ENCODE measurements at regions not wholly inside any gene's neighbourhood (a gene's known extent, or its start where the extent isn't known, plus 50 kb on each side); places are given as distances from the start of the nearest gene placed in this dataset.

DNA sequence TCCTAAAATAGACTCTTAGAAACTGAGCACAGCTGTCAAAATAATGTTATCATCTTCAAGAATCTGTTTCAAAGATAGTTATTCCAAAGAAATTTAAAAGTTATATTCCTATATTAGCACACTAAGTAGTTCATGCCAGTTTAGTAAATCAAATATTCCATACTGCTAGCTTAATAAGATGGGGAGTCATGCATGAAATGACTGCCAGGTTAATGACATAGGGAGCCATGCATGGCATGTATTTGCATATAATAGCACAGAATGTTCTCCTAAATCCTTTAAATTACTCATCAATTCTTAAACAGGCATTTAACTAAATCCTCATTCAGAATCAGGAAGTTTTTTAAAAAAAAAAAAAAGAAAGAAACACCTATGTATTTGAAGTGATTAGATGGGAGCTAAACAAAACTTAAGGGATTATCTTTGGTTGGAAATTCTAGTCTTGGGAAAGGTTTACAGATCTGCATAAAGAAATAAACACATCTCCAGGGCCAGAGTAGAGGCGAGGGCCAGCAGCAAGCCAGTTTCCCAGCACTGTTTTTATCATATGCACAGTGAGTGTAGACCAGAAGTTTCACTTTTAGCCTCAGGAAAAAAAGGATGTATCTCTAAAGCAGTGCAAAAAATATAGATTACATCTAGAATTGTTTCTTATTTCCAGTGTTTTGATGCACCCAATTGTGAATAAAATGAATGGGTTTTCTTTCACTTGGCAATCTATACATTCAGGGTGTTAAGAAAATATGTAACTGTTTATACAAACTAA is 366.4 kb upstream of the AGTR1 start:
- TF ChIP-seq, protein P1, sequence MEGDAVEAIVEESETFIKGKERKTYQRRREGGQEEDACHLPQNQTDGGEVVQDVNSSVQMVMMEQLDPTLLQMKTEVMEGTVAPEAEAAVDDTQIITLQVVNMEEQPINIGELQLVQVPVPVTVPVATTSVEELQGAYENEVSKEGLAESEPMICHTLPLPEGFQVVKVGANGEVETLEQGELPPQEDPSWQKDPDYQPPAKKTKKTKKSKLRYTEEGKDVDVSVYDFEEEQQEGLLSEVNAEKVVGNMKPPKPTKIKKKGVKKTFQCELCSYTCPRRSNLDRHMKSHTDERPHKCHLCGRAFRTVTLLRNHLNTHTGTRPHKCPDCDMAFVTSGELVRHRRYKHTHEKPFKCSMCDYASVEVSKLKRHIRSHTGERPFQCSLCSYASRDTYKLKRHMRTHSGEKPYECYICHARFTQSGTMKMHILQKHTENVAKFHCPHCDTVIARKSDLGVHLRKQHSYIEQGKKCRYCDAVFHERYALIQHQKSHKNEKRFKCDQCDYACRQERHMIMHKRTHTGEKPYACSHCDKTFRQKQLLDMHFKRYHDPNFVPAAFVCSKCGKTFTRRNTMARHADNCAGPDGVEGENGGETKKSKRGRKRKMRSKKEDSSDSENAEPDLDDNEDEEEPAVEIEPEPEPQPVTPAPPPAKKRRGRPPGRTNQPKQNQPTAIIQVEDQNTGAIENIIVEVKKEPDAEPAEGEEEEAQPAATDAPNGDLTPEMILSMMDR (IDR thresholded peaks at IDR 0.05) = no peak
- TF ChIP-seq POLR2A (IDR thresholded peaks at IDR 0.05) = no peak
